ENCODE measurements at regions not wholly inside any gene's neighbourhood (a gene's known extent, or its start where the extent isn't known, plus 50 kb on each side); places are given as distances from the start of the nearest gene placed in this dataset.

- TF ChIP-seq, protein P1, sequence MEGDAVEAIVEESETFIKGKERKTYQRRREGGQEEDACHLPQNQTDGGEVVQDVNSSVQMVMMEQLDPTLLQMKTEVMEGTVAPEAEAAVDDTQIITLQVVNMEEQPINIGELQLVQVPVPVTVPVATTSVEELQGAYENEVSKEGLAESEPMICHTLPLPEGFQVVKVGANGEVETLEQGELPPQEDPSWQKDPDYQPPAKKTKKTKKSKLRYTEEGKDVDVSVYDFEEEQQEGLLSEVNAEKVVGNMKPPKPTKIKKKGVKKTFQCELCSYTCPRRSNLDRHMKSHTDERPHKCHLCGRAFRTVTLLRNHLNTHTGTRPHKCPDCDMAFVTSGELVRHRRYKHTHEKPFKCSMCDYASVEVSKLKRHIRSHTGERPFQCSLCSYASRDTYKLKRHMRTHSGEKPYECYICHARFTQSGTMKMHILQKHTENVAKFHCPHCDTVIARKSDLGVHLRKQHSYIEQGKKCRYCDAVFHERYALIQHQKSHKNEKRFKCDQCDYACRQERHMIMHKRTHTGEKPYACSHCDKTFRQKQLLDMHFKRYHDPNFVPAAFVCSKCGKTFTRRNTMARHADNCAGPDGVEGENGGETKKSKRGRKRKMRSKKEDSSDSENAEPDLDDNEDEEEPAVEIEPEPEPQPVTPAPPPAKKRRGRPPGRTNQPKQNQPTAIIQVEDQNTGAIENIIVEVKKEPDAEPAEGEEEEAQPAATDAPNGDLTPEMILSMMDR (IDR thresholded peaks at IDR 0.05): no peak
- TF ChIP-seq POLR2A (IDR thresholded peaks at IDR 0.05) (no peak), EP300 (IDR thresholded peaks at IDR 0.05) (no peak), POLR2AphosphoS5 (IDR thresholded peaks at IDR 0.05) (no peak)
These were observed 976.4 kb upstream of the SEL1L start for GRCh38 chr14:82510007-82510406.
